ENCODE measurements at regions not wholly inside any gene's neighbourhood (a gene's known extent, or its start where the extent isn't known, plus 50 kb on each side); places are given as distances from the start of the nearest gene placed in this dataset.

GRCh38 chr11:95353706-95354105 lies 122.7 kb upstream of the SESN3 start:
- DNase-seq (ENCODE audit: low read depth): no peak

- no peak for DNase-seq (ENCODE audit: low read depth)
These were observed 121.8 kb upstream of the SESN3 start for GRCh38 chr11:95352733-95353346.

- DNase-seq (ENCODE audit: low read depth): no peak
These were observed 118.4 kb upstream of the SESN3 start for GRCh38 chr11:95349345-95349942.

- no peak for DNase-seq (ENCODE audit: low read depth)
These were observed 115.3 kb upstream of the SESN3 start for GRCh38 chr11:95346265-95346664.

- no peak for DNase-seq (ENCODE audit: low read depth)
These were observed 114.6 kb upstream of the SESN3 start for GRCh38 chr11:95345651-95346050.

- DNase-seq (ENCODE audit: low read depth): no peak
These were observed 114.1 kb upstream of the SESN3 start for GRCh38 chr11:95344932-95345642.

- no peak for DNase-seq (ENCODE audit: low read depth)
These were observed 110.2 kb upstream of the SESN3 start for GRCh38 chr11:95341221-95341620.

- no peak for DNase-seq (ENCODE audit: low read depth)
These were observed 108.3 kb upstream of the SESN3 start for GRCh38 chr11:95339086-95339901.

GRCh38 chr11:95338430-95338991 lies 107.5 kb upstream of the SESN3 start:
- DNase-seq (ENCODE audit: low read depth): no peak

- DNase-seq (ENCODE audit: low read depth): no peak
These were observed 107.0 kb upstream of the SESN3 start for GRCh38 chr11:95337972-95338429.

- DNase-seq (ENCODE audit: low read depth): no peak
These were observed 106.4 kb upstream of the SESN3 start for GRCh38 chr11:95337175-95337957.

GRCh38 chr11:95335989-95336388 lies 105.0 kb upstream of the SESN3 start:
- DNase-seq (ENCODE audit: low read depth): no peak

GRCh38 chr11:95331161-95331560 lies 100.2 kb upstream of the SESN3 start:
- DNase-seq (ENCODE audit: low read depth): no peak

- no peak for DNase-seq (ENCODE audit: low read depth)
These were observed 99.3 kb upstream of the SESN3 start for GRCh38 chr11:95330302-95330701.

- DNase-seq (ENCODE audit: low read depth): no peak
These were observed 96.4 kb upstream of the SESN3 start for GRCh38 chr11:95327273-95327948.

- no peak for DNase-seq (ENCODE audit: low read depth)
These were observed 94.8 kb upstream of the SESN3 start for GRCh38 chr11:95325777-95326258.

- DNase-seq (ENCODE audit: low read depth): no peak
These were observed 93.8 kb upstream of the SESN3 start for GRCh38 chr11:95324826-95325225.

- DNase-seq (ENCODE audit: low read depth): peak; percentile 26
These were observed 91.5 kb upstream of the SESN3 start for GRCh38 chr11:95322539-95322938.

- no peak for DNase-seq (ENCODE audit: low read depth)
These were observed 87.5 kb upstream of the SESN3 start for GRCh38 chr11:95318498-95318897.

GRCh38 chr11:95308512-95309035 lies 77.6 kb upstream of the SESN3 start:
- DNase-seq (ENCODE audit: low read depth): no peak

All from HS-5 (cell line).